ENCODE measurements at regions not wholly inside any gene's neighbourhood (a gene's known extent, or its start where the extent isn't known, plus 50 kb on each side); places are given as distances from the start of the nearest gene placed in this dataset.
"Not testable (repeated sequence)": the region's sequence is repeated elsewhere in the genome, so short reads cannot be mapped to it uniquely, and the experiment has no call there.

DNA sequence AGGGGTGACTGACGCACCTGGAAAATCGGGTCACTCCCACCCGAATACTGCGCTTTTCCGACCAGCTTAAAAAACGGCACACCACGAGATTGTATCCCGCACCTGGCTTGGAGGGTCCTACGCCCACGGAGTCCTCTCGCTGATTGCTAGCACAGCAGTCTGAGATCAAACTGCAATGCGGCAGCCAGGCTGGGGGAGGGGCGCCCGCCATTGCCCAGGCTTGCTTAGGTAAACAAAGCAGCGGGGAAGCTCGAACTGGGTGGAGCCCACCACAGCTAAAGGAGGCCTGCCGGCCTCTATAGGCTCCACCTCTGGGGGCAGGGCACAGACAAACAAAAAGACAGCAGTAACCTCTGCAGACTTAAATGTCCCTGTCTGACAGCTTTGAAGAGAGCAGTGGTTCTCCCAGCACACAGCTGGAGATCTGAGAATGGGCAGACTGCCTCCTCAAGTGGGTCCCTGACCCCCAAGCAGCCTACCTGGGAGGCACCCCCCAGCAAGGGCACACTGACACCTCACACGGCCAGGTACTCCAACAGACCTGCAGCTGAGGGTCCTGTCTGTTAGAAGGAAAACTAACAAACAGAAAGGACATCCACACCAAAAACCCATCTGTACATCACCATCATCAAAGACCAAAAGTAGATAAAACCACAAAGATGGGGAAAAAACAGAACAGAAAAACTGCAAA lies 714.5 kb upstream of the PITX2 start:
- not testable (repeated sequence) for TF ChIP-seq POLR2A, TAF1, POLR2AphosphoS5 (IDR thresholded peaks at IDR 0.05; ENCODE audit: low read depth, low read length)
